GM23338 (cell line): ENCODE measurements at regions not wholly inside any gene's neighbourhood (a gene's known extent, or its start where the extent isn't known, plus 50 kb on each side); places are given as distances from the start of the nearest gene placed in this dataset.
A peak's percentile ranks its signal among the peaks of the same experiment; 100 is the strongest.

Source experiments
- ATAC-seq: fragments of 200-7000 bp; cut with Tn5 transposase; 3 replicates; pipeline ENCODE4 v1.9.1; 2020
- DNase-seq: peaks from one replicate; pipeline ENCODE4 v3.0.0-alpha.2; 2015; ENCODE audit warnings: low spot score
- H2AFZ ChIP-seq: fragments of 200-600 bp; sonication (generic); 2 replicates; pipeline ENCODE4 v1.8.0; 2016; ENCODE audit warnings: antibody characterized with exemption, mild to moderate bottlenecking, moderate library complexity
- H3F3A ChIP-seq: fragments of 200-600 bp; sonication (generic); replicated peaks from 2 replicates; pipeline ENCODE4 v1.8.0; 2017; ENCODE audit warnings: antibody characterized with exemption, mixed run types, low read depth
- H3K27ac ChIP-seq: fragments of 200-600 bp; sonication (generic); 2 replicates; pipeline ENCODE4 v1.6.1; 2016; ENCODE audit warnings: low read depth
- H3K27me3 ChIP-seq: fragments of 200-600 bp; sonication (generic); 2 replicates; pipeline ENCODE4 v1.8.0; 2016; ENCODE audit warnings: mild to moderate bottlenecking, mixed run types, moderate library complexity; ENCODE audit not compliant: insufficient read depth
- H3K36me3 ChIP-seq: fragments of 200-600 bp; sonication (generic); 2 replicates; pipeline ENCODE4 v1.8.0; 2016; ENCODE audit warnings: mild to moderate bottlenecking; ENCODE audit not compliant: insufficient read depth
- H3K4me1 ChIP-seq: fragments of 200-600 bp; sonication (generic); 2 replicates; pipeline ENCODE4 v1.8.0; 2016; ENCODE audit warnings: mild to moderate bottlenecking, moderate library complexity; ENCODE audit not compliant: insufficient read depth
- H3K4me2 ChIP-seq: fragments of 200-600 bp; sonication (generic); 2 replicates; pipeline ENCODE4 v1.7.1; 2017; ENCODE audit warnings: mixed run types
- H3K4me3 ChIP-seq: fragments of 200-600 bp; sonication (generic); 2 replicates; pipeline ENCODE4 v1.6.1; 2016; ENCODE audit warnings: mixed run types
- H3K79me2 ChIP-seq: fragments of 200-600 bp; sonication (generic); replicated peaks from 2 replicates; pipeline ENCODE4 v1.8.0; 2017; ENCODE audit warnings: mild to moderate bottlenecking; ENCODE audit not compliant: insufficient read depth
- H3K9me2 ChIP-seq: fragments of 200-600 bp; sonication (generic); 2 replicates; pipeline ENCODE4 v1.8.0; 2017; ENCODE audit not compliant: insufficient read depth
- H4K20me1 ChIP-seq: fragments of 200-600 bp; sonication (generic); replicated peaks from 2 replicates; pipeline ENCODE4 v1.8.0; 2017; ENCODE audit warnings: mild to moderate bottlenecking; ENCODE audit not compliant: insufficient read depth
- H3K27ac Mint-ChIP-seq: 2 replicates; pipeline ENCODE4 v1.8.0; 2020; ENCODE audit warnings: inconsistent platforms, mild to moderate bottlenecking, moderate library complexity, mixed read lengths
- H3K27me3 Mint-ChIP-seq: 3 replicates; pipeline ENCODE4 v1.8.0; 2022; ENCODE audit warnings: low read depth, mild to moderate bottlenecking, moderate library complexity, mixed read lengths, inconsistent platforms; ENCODE audit not compliant: insufficient read depth, poor library complexity
- H3K36me3 Mint-ChIP-seq: 3 replicates; pipeline ENCODE4 v1.8.0; 2021; ENCODE audit warnings: low read depth, mild to moderate bottlenecking, inconsistent platforms, moderate library complexity, mixed read lengths
- H3K4me1 Mint-ChIP-seq: 3 replicates; pipeline ENCODE4 v1.8.0; 2020; ENCODE audit warnings: mild to moderate bottlenecking, inconsistent platforms, mixed read lengths
- H3K4me3 Mint-ChIP-seq: 3 replicates; pipeline ENCODE4 v1.8.0; 2021; ENCODE audit warnings: moderate library complexity, mild to moderate bottlenecking, inconsistent platforms, mixed read lengths
- H3K9me3 Mint-ChIP-seq: 3 replicates; pipeline ENCODE4 v1.8.0; 2020; ENCODE audit warnings: moderate library complexity, mild to moderate bottlenecking, inconsistent platforms, mixed read lengths
- CREB1 ChIP-seq: fragments of 250-450 bp; sonication (Bioruptor Pico); IDR thresholded peaks from 2 replicates; pipeline ENCODE4 v1.5.0; 2020; ENCODE audit warnings: low read depth, mild to moderate bottlenecking, moderate library complexity
- EZH2 ChIP-seq: fragments of 200-600 bp; sonication (generic); IDR thresholded peaks from one replicate; pipeline ENCODE4 v1.8.0; 2017; ENCODE audit warnings: antibody characterized with exemption, mild to moderate bottlenecking, low read depth; ENCODE audit not compliant: unreplicated experiment
- EZH2phosphoT487 ChIP-seq: fragments of 200-600 bp; sonication (generic); IDR thresholded peaks from one replicate; pipeline ENCODE4 v1.8.1; 2018; ENCODE audit warnings: antibody characterized with exemption; ENCODE audit not compliant: unreplicated experiment
- JUNB ChIP-seq: IDR thresholded peaks from one replicate; pipeline ENCODE4 v1.6.1; 2016; ENCODE audit warnings: antibody characterized with exemption; ENCODE audit not compliant: unreplicated experiment
- NANOG ChIP-seq: IDR thresholded peaks from 2 replicates; pipeline ENCODE4 v1.6.1; 2016; ENCODE audit warnings: antibody characterized with exemption, borderline replicate concordance
- POLR2AphosphoS5 ChIP-seq: IDR thresholded peaks from 2 replicates; pipeline ENCODE4 v1.6.1; 2016; ENCODE audit warnings: antibody characterized with exemption, low read depth
- STAT1 ChIP-seq: IDR thresholded peaks from one replicate; pipeline ENCODE4 v1.6.1; 2016; ENCODE audit warnings: antibody characterized with exemption; ENCODE audit not compliant: unreplicated experiment
- ZNF114 ChIP-seq: fragments of 250-450 bp; sonication (Bioruptor Pico); IDR thresholded peaks from 2 replicates; pipeline ENCODE4 v1.5.0; 2020; ENCODE audit warnings: mild to moderate bottlenecking, moderate library complexity
- ZNF331 ChIP-seq: fragments of 250-450 bp; sonication (Bioruptor Pico); IDR thresholded peaks from 2 replicates; pipeline ENCODE4 v1.5.0; 2020; ENCODE audit warnings: low read depth, mild to moderate bottlenecking, moderate library complexity
- TF ChIP-seq, protein P1 (sequence below): fragments of 250-450 bp; sonication (Bioruptor Pico); IDR thresholded peaks from 2 replicates; pipeline ENCODE4 v1.5.0; 2020; ENCODE audit warnings: mild to moderate bottlenecking, moderate library complexity
- TF ChIP-seq, protein P2 (sequence below): IDR thresholded peaks from 2 replicates; pipeline ENCODE4 v1.6.1; 2016; ENCODE audit warnings: antibody characterized with exemption
- TF ChIP-seq, protein P3 (sequence below), 2 experiments: fragments of 200-600 bp in 1 of 2; sonication (generic) in 1 of 2; conservative IDR thresholded peaks; 2 replicates each; pipeline versions ENCODE4 v1.5.1 to v1.6.1; 2016 to 2017; ENCODE audit warnings: antibody characterized with exemption in 2 of 2, low read depth in 2 of 2, mild to moderate bottlenecking in 2 of 2, moderate library complexity in 1 of 2
- TF ChIP-seq, protein P4 (sequence below): IDR thresholded peaks from one replicate; pipeline ENCODE4 v1.6.1; 2018; ENCODE audit warnings: antibody characterized with exemption; ENCODE audit not compliant: unreplicated experiment

DNA sequence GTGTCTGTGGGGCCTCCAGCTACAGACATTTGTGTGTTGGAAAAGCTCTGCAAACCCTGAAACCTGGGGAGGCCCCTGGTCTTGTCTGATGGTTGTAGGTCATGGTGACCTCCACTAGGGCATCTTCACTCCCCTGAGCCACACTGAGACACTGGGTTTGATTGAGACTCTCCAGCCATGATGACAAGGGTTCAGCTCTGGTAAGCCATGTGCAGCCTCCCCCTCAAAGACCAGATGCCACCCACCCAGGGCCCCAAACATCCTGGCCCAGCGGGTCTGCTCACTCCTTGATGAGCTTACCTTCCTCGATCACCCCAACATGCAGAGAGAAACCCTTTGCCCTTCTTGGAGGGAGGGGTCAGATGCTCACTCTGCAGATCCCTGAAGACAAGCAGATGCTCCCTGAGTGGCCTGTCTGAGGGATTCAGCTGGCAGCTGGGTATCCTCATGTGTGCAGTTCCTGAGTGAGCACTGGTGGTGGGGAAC is 101.6 kb downstream of the METRNL start:
- ATAC-seq (peak; percentile 48), DNase-seq (no peak)
- Histone ChIP-seq H2AFZ (no peak overlapping the region), H3K79me2 (no peaks in the 10 kb centered on the region), H3K36me3 (no peaks in the 10 kb centered on the region), H3K4me3 (no peak overlapping the region), H3K27ac (no peak overlapping the region), H3K4me2 (no peak overlapping the region), H4K20me1 (no peaks in the 10 kb centered on the region), H3F3A (no peaks in the 10 kb centered on the region), H3K9me2 (no peaks in the 10 kb centered on the region), H3K27me3 (no peaks in the 10 kb centered on the region), H3K4me1 (no peaks in the 10 kb centered on the region)
- H3K27ac Mint-ChIP-seq: no peak overlapping the region
- H3K4me3 Mint-ChIP-seq: no peak overlapping the region
- TF ChIP-seq CREB1 (CRISPR knock-in tag) (no peak), ZNF114 (CRISPR knock-in tag) (no peak), JUNB (no peak), POLR2AphosphoS5 (no peak), STAT1 (no peak), ZNF331 (CRISPR knock-in tag) (no peak), EZH2phosphoT487 (no peak), EZH2 (no peak), NANOG (no peak)
- TF ChIP-seq, protein P1, sequence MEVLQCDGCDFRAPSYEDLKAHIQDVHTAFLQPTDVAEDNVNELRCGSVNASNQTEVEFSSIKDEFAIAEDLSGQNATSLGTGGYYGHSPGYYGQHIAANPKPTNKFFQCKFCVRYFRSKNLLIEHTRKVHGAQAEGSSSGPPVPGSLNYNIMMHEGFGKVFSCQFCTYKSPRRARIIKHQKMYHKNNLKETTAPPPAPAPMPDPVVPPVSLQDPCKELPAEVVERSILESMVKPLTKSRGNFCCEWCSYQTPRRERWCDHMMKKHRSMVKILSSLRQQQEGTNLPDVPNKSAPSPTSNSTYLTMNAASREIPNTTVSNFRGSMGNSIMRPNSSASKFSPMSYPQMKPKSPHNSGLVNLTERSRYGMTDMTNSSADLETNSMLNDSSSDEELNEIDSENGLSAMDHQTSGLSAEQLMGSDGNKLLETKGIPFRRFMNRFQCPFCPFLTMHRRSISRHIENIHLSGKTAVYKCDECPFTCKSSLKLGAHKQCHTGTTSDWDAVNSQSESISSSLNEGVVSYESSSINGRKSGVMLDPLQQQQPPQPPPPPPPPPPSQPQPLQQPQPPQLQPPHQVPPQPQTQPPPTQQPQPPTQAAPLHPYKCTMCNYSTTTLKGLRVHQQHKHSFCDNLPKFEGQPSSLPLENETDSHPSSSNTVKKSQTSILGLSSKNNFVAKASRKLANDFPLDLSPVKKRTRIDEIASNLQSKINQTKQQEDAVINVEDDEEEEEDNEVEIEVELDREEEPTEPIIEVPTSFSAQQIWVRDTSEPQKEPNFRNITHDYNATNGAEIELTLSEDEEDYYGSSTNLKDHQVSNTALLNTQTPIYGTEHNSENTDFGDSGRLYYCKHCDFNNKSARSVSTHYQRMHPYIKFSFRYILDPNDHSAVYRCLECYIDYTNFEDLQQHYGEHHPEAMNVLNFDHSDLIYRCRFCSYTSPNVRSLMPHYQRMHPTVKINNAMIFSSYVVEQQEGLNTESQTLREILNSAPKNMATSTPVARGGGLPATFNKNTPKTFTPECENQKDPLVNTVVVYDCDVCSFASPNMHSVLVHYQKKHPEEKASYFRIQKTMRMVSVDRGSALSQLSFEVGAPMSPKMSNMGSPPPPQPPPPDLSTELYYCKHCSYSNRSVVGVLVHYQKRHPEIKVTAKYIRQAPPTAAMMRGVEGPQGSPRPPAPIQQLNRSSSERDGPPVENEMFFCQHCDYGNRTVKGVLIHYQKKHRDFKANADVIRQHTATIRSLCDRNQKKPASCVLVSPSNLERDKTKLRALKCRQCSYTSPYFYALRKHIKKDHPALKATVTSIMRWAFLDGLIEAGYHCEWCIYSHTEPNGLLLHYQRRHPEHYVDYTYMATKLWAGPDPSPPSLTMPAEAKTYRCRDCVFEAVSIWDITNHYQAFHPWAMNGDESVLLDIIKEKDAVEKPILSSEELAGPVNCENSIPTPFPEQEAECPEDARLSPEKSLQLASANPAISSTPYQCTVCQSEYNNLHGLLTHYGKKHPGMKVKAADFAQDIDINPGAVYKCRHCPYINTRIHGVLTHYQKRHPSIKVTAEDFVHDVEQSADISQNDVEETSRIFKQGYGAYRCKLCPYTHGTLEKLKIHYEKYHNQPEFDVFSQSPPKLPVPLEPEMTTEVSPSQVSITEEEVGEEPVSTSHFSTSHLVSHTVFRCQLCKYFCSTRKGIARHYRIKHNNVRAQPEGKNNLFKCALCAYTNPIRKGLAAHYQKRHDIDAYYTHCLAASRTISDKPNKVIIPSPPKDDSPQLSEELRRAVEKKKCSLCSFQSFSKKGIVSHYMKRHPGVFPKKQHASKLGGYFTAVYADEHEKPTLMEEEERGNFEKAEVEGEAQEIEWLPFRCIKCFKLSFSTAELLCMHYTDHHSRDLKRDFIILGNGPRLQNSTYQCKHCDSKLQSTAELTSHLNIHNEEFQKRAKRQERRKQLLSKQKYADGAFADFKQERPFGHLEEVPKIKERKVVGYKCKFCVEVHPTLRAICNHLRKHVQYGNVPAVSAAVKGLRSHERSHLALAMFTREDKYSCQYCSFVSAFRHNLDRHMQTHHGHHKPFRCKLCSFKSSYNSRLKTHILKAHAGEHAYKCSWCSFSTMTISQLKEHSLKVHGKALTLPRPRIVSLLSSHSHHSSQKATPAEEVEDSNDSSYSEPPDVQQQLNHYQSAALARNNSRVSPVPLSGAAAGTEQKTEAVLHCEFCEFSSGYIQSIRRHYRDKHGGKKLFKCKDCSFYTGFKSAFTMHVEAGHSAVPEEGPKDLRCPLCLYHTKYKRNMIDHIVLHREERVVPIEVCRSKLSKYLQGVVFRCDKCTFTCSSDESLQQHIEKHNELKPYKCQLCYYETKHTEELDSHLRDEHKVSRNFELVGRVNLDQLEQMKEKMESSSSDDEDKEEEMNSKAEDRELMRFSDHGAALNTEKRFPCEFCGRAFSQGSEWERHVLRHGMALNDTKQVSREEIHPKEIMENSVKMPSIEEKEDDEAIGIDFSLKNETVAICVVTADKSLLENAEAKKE: no peak
- TF ChIP-seq, protein P2, sequence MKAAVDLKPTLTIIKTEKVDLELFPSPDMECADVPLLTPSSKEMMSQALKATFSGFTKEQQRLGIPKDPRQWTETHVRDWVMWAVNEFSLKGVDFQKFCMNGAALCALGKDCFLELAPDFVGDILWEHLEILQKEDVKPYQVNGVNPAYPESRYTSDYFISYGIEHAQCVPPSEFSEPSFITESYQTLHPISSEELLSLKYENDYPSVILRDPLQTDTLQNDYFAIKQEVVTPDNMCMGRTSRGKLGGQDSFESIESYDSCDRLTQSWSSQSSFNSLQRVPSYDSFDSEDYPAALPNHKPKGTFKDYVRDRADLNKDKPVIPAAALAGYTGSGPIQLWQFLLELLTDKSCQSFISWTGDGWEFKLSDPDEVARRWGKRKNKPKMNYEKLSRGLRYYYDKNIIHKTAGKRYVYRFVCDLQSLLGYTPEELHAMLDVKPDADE: no peak
- TF ChIP-seq, protein P3, sequence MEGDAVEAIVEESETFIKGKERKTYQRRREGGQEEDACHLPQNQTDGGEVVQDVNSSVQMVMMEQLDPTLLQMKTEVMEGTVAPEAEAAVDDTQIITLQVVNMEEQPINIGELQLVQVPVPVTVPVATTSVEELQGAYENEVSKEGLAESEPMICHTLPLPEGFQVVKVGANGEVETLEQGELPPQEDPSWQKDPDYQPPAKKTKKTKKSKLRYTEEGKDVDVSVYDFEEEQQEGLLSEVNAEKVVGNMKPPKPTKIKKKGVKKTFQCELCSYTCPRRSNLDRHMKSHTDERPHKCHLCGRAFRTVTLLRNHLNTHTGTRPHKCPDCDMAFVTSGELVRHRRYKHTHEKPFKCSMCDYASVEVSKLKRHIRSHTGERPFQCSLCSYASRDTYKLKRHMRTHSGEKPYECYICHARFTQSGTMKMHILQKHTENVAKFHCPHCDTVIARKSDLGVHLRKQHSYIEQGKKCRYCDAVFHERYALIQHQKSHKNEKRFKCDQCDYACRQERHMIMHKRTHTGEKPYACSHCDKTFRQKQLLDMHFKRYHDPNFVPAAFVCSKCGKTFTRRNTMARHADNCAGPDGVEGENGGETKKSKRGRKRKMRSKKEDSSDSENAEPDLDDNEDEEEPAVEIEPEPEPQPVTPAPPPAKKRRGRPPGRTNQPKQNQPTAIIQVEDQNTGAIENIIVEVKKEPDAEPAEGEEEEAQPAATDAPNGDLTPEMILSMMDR (conservative IDR thresholded peaks at IDR 0.05; ENCODE audit: low read depth in 2 of 2): no peak
- TF ChIP-seq, protein P4, sequence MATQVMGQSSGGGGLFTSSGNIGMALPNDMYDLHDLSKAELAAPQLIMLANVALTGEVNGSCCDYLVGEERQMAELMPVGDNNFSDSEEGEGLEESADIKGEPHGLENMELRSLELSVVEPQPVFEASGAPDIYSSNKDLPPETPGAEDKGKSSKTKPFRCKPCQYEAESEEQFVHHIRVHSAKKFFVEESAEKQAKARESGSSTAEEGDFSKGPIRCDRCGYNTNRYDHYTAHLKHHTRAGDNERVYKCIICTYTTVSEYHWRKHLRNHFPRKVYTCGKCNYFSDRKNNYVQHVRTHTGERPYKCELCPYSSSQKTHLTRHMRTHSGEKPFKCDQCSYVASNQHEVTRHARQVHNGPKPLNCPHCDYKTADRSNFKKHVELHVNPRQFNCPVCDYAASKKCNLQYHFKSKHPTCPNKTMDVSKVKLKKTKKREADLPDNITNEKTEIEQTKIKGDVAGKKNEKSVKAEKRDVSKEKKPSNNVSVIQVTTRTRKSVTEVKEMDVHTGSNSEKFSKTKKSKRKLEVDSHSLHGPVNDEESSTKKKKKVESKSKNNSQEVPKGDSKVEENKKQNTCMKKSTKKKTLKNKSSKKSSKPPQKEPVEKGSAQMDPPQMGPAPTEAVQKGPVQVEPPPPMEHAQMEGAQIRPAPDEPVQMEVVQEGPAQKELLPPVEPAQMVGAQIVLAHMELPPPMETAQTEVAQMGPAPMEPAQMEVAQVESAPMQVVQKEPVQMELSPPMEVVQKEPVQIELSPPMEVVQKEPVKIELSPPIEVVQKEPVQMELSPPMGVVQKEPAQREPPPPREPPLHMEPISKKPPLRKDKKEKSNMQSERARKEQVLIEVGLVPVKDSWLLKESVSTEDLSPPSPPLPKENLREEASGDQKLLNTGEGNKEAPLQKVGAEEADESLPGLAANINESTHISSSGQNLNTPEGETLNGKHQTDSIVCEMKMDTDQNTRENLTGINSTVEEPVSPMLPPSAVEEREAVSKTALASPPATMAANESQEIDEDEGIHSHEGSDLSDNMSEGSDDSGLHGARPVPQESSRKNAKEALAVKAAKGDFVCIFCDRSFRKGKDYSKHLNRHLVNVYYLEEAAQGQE: no peak
- H3K36me3 Mint-ChIP-seq: no peaks in the 10 kb centered on the region; the same call in 2 of the 3 replicates
- H3K27me3 Mint-ChIP-seq: peaks cover 3% of the 10 kb centered on the region
- peaks cover 1% of the 10 kb centered on the region; the same call in 1 of the 3 replicates for H3K9me3 Mint-ChIP-seq
- H3K4me1 Mint-ChIP-seq: peaks cover 2% of the 10 kb centered on the region; the same call in 1 of the 3 replicates
